ENCODE measurements at regions not wholly inside any gene's neighbourhood (a gene's known extent, or its start where the extent isn't known, plus 50 kb on each side); places are given as distances from the start of the nearest gene placed in this dataset.

DNA sequence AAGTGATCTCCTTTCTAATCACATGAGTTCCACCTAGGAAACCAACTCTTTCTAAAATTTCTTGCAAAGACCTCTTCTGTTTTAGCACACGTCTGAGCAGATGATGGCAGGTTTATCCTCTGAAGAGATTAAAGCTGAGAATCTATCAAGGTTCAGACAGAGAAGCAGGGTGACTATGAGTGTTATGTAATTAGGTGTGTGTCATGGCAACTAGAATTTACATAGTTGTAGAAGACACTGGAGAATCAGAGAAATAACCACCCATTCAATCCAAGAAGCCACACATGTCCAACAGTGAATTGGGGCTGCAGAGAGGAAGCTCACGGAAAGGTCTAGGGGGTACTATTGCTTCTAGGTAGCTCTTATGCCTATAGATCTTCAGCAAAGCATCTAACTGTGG lies 600.5 kb downstream of the PYDC2 start:
- no peaks in the 10 kb centered on the region for H3K4me1 Mint-ChIP-seq (ENCODE audit: low read depth)
- H3K36me3 Mint-ChIP-seq (ENCODE audit: low read depth), result no peaks in the 10 kb centered on the region
- ChIA-PET POLR2A (no interaction called here), CTCF (no interaction called here)
- no peaks in the 10 kb centered on the region for H3K36me3 ChIP-seq (ENCODE audit: insufficient read depth, low read length)
- intact Hi-C loops (cut with DNase I, micrococcal nuclease), result no loop called here
- no peak for DNase-seq
- no peaks in the 10 kb centered on the region for H3K9me3 Mint-ChIP-seq
- H3K9me3 ChIP-seq (ENCODE audit: control insufficient read depth in 1 of 2, insufficient read depth in 1 of 2, low read length in 2 of 2), result peaks cover 0 to 4% of the 10 kb centered on the region in 2 experiments
- H3K4me3 Mint-ChIP-seq, result no peak overlapping the region
- no peaks in the 10 kb centered on the region for H3K27me3 Mint-ChIP-seq
- TF ChIP-seq, protein P1, sequence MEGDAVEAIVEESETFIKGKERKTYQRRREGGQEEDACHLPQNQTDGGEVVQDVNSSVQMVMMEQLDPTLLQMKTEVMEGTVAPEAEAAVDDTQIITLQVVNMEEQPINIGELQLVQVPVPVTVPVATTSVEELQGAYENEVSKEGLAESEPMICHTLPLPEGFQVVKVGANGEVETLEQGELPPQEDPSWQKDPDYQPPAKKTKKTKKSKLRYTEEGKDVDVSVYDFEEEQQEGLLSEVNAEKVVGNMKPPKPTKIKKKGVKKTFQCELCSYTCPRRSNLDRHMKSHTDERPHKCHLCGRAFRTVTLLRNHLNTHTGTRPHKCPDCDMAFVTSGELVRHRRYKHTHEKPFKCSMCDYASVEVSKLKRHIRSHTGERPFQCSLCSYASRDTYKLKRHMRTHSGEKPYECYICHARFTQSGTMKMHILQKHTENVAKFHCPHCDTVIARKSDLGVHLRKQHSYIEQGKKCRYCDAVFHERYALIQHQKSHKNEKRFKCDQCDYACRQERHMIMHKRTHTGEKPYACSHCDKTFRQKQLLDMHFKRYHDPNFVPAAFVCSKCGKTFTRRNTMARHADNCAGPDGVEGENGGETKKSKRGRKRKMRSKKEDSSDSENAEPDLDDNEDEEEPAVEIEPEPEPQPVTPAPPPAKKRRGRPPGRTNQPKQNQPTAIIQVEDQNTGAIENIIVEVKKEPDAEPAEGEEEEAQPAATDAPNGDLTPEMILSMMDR (IDR thresholded peaks at IDR 0.05), result no peak
- H3K4me3 ChIP-seq (ENCODE audit: low read length), result no peak overlapping the region
- H3K27me3 ChIP-seq (ENCODE audit: control insufficient read depth in 1 of 2, insufficient read depth in 2 of 2, low read length in 2 of 2), result no peaks in the 10 kb centered on the region
- H3K4me1 ChIP-seq (ENCODE audit: insufficient read depth, low read length), result no peaks in the 10 kb centered on the region
- H3K27ac ChIP-seq (ENCODE audit: low read depth in 1 of 2, low read length in 2 of 2), result no peak overlapping the region
- no peak overlapping the region for H3K27ac Mint-ChIP-seq
- ATAC-seq (ENCODE audit: poor library complexity), result no peak

DNA sequence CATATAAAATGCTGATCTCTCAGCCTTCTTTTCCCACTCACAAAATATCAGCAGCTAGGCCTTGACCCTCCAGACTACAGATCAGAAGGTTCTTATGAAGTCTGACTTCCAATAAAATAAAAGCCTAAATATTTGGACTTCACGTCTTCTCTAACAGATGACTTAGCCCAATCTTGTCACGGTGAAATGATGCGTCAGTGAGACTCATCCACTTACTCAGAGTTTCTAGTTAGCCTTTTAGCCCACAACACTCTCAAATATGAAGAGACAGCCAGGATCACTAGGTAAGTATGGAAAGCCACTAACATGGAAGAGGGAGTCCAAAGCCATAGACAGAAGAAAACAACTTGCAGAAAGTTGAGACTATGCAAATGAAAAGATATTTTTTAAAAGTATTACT lies 601.2 kb downstream of the PYDC2 start:
- CTCF ChIA-PET, result no interaction called here
- Mint-ChIP-seq H3K27ac (no peak overlapping the region), H3K4me3 (no peak overlapping the region), H3K36me3 (ENCODE audit: low read depth) (no peaks in the 10 kb centered on the region), H3K27me3 (no peaks in the 10 kb centered on the region), H3K4me1 (ENCODE audit: low read depth) (no peaks in the 10 kb centered on the region), H3K9me3 (no peaks in the 10 kb centered on the region)
- H3K4me3 ChIP-seq (ENCODE audit: low read length), result no peak overlapping the region
- no peaks in the 10 kb centered on the region for H3K27me3 ChIP-seq (ENCODE audit: control insufficient read depth in 1 of 2, insufficient read depth in 2 of 2, low read length in 2 of 2)
- no peaks in the 10 kb centered on the region for H3K4me1 ChIP-seq (ENCODE audit: insufficient read depth, low read length)
- intact Hi-C loops (cut with DNase I, micrococcal nuclease), result no loop called here
- ATAC-seq (ENCODE audit: poor library complexity) (no peak), DNase-seq (no peak)
- H3K36me3 ChIP-seq (ENCODE audit: insufficient read depth, low read length), result no peaks in the 10 kb centered on the region
- no peak overlapping the region for H3K27ac ChIP-seq (ENCODE audit: low read depth in 1 of 2, low read length in 2 of 2)
- POLR2A ChIA-PET, result no interaction called here
- peaks cover 0 to 4% of the 10 kb centered on the region in 2 experiments for H3K9me3 ChIP-seq (ENCODE audit: control insufficient read depth in 1 of 2, insufficient read depth in 1 of 2, low read length in 2 of 2)
- TF ChIP-seq, protein P1 (IDR thresholded peaks at IDR 0.05), result no peak

DNA sequence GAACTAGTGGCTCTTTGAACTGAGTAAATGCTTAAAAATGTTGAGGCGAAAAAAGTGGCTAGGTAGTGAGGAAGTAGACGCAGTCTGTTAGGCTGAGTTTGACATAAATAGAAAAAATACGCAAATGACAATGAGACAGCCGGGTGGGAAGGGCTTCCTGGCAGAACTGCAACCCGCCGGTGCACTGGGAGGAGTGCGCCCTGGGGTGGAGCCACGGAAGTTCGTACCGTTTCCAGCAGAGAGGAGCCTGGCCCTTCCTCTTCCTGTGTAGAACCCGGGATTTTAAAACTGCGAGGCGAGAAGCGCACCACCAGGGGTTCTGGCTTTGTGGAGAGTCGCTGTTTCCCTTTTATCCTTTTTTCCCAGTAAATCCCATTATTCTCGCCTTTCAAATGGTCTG lies 602.6 kb downstream of the PYDC2 start:
- H3K27ac Mint-ChIP-seq, result no peak overlapping the region
- H3K36me3 Mint-ChIP-seq (ENCODE audit: low read depth), result no peaks in the 10 kb centered on the region
- Histone ChIP-seq H3K27ac (ENCODE audit: low read depth in 1 of 2, low read length in 2 of 2) (no peak overlapping the region), H3K4me3 (ENCODE audit: low read length) (no peak overlapping the region), H3K9me3 (ENCODE audit: control insufficient read depth in 1 of 2, insufficient read depth in 1 of 2, low read length in 2 of 2) (peaks cover 0 to 4% of the 10 kb centered on the region in 2 experiments), H3K4me1 (ENCODE audit: insufficient read depth, low read length) (no peaks in the 10 kb centered on the region), H3K27me3 (ENCODE audit: control insufficient read depth in 1 of 2, insufficient read depth in 2 of 2, low read length in 2 of 2) (no peaks in the 10 kb centered on the region), H3K36me3 (ENCODE audit: insufficient read depth, low read length) (no peaks in the 10 kb centered on the region)
- POLR2A ChIA-PET, result no interaction called here
- no peaks in the 10 kb centered on the region for H3K27me3 Mint-ChIP-seq
- no peaks in the 10 kb centered on the region for H3K4me1 Mint-ChIP-seq (ENCODE audit: low read depth)
- ATAC-seq (ENCODE audit: poor library complexity) (no peak), DNase-seq (peak in 2 of 14 experiments; percentile 0 to 6)
- H3K9me3 Mint-ChIP-seq, result no peaks in the 10 kb centered on the region
- intact Hi-C loops (cut with DNase I, micrococcal nuclease), result no loop called here
- CTCF ChIA-PET, result no interaction called here
- H3K4me3 Mint-ChIP-seq, result no peak overlapping the region
- TF ChIP-seq, protein P1 (IDR thresholded peaks at IDR 0.05), result no peak
